Esophagus muscularis mucosa (tissue), 4 donors: ENCODE measurements at regions not wholly inside any gene's neighbourhood (a gene's known extent, or its start where the extent isn't known, plus 50 kb on each side); places are given as distances from the start of the nearest gene placed in this dataset.

Experiments
- CTCF ChIP-seq, 3 experiments: fragments of 200-600 bp in 2 of 3; fragments of 450-650 bp in 1 of 3; sonication (generic) in 2 of 3; IDR thresholded peaks; one replicate each; pipeline ENCODE4 v1.5.1; 2017 to 2019; ENCODE audit warnings: antibody characterized with exemption in 3 of 3, mild to moderate bottlenecking in 2 of 3, moderate library complexity in 1 of 3
- EP300 ChIP-seq: sonication (generic); formaldehyde crosslinking; IDR thresholded peaks from one replicate; pipeline ENCODE4 v1.6.1; 2017; ENCODE audit warnings: antibody characterized with exemption
- POLR2A ChIP-seq: fragments of 450-650 bp; IDR thresholded peaks from one replicate; pipeline ENCODE4 v1.6.1; 2017; ENCODE audit warnings: antibody characterized with exemption, moderate library complexity, mild to moderate bottlenecking, low read depth
- POLR2AphosphoS5 ChIP-seq, 2 donors: sonication (generic); formaldehyde crosslinking; IDR thresholded peaks; one replicate each; pipeline ENCODE4 v1.6.1; 2017; ENCODE audit warnings: antibody characterized with exemption in 2 of 2

- no peak for TF ChIP-seq CTCF (IDR thresholded peaks at IDR 0.05)
- TF ChIP-seq POLR2A, result no peak
- TF ChIP-seq EP300, result no peak
- no peak for TF ChIP-seq POLR2AphosphoS5 (IDR thresholded peaks at IDR 0.05)
Measured at GRCh38 chrX:109863811-109864210, 130.8 kb upstream of the ACSL4 start.
